Right lobe of liver (tissue), 4 donors: ENCODE measurements at regions not wholly inside any gene's neighbourhood (a gene's known extent, or its start where the extent isn't known, plus 50 kb on each side); places are given as distances from the start of the nearest gene placed in this dataset.

ENCODE experiments used
- POLR2A ChIP-seq: fragments of 450-650 bp; IDR thresholded peaks from one replicate; pipeline ENCODE4 v1.6.1; 2017; ENCODE audit warnings: antibody characterized with exemption, mild to moderate bottlenecking
- TF ChIP-seq, protein P1 (sequence below), 4 donors: fragments of 200-600 bp in 3 of 4; fragments of 450-650 bp in 1 of 4; IDR thresholded peaks; one replicate each; pipeline versions ENCODE4 v1.5.1 to v1.8.0; 2016 to 2022; ENCODE audit warnings: antibody characterized with exemption in 4 of 4, mild to moderate bottlenecking in 2 of 4
- donor health status: DM: no; HTN: no; CAD: no.
- donor health status: DM: no; HTN: no; CAD: no.
- donor health status: DM: no; HTN: yes; CAD: no.

DNA sequence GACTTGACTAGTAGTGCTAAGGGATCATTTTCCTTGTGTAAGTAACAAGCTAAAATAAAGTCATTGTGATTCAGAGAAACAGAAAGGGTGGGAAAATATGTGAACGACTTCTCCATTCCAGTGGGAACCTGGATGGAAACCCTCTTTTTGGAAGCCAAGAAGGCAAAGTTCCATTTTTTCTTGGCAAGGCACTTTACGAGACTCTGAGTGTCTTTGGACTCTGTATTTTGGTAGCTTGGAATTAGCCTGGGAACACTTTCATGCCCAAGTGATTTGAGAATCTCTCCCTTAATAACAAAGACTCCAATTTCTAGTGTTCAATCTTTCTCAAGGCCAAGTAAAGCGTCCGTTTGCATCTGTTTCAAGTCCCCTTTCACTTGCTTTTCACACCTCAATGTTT is 100.5 kb upstream of the SASH1 start:
- TF ChIP-seq, protein P1, sequence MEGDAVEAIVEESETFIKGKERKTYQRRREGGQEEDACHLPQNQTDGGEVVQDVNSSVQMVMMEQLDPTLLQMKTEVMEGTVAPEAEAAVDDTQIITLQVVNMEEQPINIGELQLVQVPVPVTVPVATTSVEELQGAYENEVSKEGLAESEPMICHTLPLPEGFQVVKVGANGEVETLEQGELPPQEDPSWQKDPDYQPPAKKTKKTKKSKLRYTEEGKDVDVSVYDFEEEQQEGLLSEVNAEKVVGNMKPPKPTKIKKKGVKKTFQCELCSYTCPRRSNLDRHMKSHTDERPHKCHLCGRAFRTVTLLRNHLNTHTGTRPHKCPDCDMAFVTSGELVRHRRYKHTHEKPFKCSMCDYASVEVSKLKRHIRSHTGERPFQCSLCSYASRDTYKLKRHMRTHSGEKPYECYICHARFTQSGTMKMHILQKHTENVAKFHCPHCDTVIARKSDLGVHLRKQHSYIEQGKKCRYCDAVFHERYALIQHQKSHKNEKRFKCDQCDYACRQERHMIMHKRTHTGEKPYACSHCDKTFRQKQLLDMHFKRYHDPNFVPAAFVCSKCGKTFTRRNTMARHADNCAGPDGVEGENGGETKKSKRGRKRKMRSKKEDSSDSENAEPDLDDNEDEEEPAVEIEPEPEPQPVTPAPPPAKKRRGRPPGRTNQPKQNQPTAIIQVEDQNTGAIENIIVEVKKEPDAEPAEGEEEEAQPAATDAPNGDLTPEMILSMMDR (IDR thresholded peaks at IDR 0.05): no peak
- no peak for TF ChIP-seq POLR2A
